GM10248 (cell line): ENCODE measurements at regions not wholly inside any gene's neighbourhood (a gene's known extent, or its start where the extent isn't known, plus 50 kb on each side); places are given as distances from the start of the nearest gene placed in this dataset.

Source experiments
- CTCF ChIA-PET: fragments of 300-600 bp; sonication (Branson Sonifier 250); formaldehyde crosslinking; extraction: SDS; loops from one replicate; lab custom pipeline; 2021; ENCODE audit warnings: antibody characterized with exemption; lab: Yijun Ruan, JAX
- POLR2A ChIA-PET: fragments of 350-650 bp; sonication (Branson Sonifier 250); formaldehyde crosslinking; extraction: SDS; loops from one replicate; lab custom pipeline; 2020; ENCODE audit warnings: antibody characterized with exemption; lab: Yijun Ruan, JAX
- DNase-seq: peaks from one replicate; pipeline ENCODE4 v3.0.0; 2012; ENCODE audit errors: extremely low spot score
- TF ChIP-seq, protein P1 (sequence below): IDR thresholded peaks from 2 replicates; pipeline ENCODE4 v1.5.1; 2012; ENCODE audit warnings: mild to moderate bottlenecking, low read depth; ENCODE audit errors: extremely low read depth, missing control alignments, control extremely low read depth

DNA sequence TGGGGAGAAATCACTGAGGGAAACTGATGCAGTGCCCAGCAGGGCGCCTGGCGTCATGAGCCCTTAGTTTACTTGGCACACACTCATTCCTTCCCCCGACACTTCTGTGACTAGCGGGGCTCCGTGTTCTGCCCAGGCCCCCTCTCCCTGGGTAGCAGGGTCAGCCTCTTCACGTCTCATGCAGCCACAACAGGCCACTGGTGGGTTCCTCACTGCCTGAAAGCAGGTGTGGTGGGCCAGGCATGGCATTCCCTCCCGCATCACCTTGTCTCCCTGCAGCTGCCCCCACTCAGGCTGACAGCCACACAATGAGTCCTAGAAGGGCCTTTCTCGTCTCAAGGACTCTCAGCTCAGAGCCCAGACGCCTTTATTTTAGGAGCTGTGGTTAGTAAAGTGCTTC lies 51.1 kb upstream of the CPLX2 start:
- ChIA-PET POLR2A (no interaction called here), CTCF (no interaction called here)
- no peak for DNase-seq
- TF ChIP-seq, protein P1, sequence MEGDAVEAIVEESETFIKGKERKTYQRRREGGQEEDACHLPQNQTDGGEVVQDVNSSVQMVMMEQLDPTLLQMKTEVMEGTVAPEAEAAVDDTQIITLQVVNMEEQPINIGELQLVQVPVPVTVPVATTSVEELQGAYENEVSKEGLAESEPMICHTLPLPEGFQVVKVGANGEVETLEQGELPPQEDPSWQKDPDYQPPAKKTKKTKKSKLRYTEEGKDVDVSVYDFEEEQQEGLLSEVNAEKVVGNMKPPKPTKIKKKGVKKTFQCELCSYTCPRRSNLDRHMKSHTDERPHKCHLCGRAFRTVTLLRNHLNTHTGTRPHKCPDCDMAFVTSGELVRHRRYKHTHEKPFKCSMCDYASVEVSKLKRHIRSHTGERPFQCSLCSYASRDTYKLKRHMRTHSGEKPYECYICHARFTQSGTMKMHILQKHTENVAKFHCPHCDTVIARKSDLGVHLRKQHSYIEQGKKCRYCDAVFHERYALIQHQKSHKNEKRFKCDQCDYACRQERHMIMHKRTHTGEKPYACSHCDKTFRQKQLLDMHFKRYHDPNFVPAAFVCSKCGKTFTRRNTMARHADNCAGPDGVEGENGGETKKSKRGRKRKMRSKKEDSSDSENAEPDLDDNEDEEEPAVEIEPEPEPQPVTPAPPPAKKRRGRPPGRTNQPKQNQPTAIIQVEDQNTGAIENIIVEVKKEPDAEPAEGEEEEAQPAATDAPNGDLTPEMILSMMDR: no peak
